Fibroblast of skin of right biceps (primary cell): ENCODE measurements at regions not wholly inside any gene's neighbourhood (a gene's known extent, or its start where the extent isn't known, plus 50 kb on each side); places are given as distances from the start of the nearest gene placed in this dataset.

Experiments used
- DNase-seq: peaks from one replicate; pipeline ENCODE4 v3.0.0-alpha.2; 2013

DNA sequence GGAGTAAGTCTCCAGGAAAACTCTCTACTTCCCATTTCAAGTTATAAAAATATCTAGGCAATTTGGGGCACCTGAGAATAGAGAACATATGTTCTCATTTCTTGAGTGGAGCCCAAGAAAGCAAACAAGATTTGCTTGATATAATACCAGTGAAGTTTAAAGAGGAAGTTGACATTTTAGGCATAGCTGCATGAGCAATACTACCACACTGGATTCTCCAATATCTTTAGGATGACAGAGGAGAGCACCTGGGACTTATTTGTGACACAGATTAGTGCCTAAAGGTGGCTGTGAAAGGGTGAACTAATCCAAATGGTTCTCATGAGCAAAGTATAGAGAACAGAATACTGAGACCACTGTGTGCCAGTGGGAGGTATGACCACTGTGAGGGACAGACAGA is 423.5 kb upstream of the RIOK2 start:
- DNase-seq: no peak

GRCh38 chr5:97608501-97608900 is 425.5 kb upstream of the RIOK2 start:
- no peak for DNase-seq

DNA sequence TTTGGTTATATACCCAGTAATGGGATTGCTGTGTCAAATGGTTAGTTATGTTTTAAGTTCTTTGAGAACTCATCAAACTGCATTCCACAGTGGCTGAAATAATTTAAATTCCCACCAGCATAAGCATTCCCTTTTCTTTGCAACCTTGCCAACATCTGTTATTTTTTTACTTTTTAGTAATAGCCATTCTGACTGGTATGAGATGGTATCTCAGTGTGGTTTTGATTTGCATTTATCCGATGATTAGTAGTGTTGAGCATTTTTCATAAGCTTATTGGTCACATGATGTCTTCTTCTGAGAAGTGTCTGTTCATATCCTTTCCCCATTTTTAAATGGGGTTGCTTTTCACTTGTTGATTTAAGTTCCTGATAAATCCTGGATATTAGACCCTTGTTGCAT is 435.7 kb upstream of the RIOK2 start:
- DNase-seq: peak; percentile 81

- DNase-seq: no peak
These were observed 440.4 kb upstream of the RIOK2 start for GRCh38 chr5:97623441-97623840.

- DNase-seq: no peak
These were observed 441.8 kb upstream of the RIOK2 start for GRCh38 chr5:97624886-97625285.

DNA sequence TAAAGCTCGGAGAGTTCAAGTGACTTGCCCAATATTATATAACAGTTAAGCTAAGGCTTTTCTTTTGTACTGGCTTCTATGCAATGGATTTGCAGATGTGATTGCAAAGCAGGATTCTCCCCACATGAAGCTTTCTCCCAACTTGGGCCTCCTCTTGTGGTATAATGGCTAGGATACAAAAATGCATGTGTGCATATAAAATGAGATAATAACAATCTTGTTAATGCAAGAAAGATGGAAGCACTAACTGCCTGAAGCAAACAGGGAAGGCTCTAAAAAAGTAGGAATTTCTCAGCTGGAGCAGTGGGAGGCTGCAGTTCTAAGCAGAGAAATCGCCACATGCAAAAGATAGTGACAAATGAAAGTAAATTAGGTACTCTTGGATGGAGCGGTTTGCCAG is 444.2 kb upstream of the RIOK2 start:
- no peak for DNase-seq

- DNase-seq: no peak
These were observed 445.0 kb upstream of the RIOK2 start for GRCh38 chr5:97628031-97628430.

GRCh38 chr5:97628807-97629206 is 445.8 kb upstream of the RIOK2 start:
- DNase-seq: no peak

- DNase-seq: peak; percentile 81
These were observed 446.2 kb upstream of the RIOK2 start for GRCh38 chr5:97629276-97629675.

- no peak for DNase-seq
These were observed 452.5 kb upstream of the RIOK2 start for GRCh38 chr5:97635553-97635952.

DNA sequence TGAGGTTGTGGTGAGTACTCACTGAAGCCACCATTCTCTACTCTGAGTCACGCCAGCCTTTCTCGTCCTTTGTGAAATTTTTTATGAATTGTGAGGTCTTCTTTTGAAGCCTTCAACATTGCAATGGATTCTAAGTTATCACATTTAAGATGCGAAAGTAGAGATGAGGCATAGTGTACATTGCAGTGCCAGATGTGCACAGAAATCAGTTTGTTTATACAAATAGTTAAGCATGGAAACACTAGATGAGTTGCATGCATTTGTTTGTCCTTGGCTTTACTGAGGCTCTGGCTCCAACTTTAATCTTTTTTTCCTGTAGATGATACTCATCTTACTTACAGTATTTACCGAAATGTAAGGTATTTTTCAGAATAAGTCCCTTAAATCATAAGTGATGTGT is 453.7 kb upstream of the RIOK2 start:
- no peak for DNase-seq

DNA sequence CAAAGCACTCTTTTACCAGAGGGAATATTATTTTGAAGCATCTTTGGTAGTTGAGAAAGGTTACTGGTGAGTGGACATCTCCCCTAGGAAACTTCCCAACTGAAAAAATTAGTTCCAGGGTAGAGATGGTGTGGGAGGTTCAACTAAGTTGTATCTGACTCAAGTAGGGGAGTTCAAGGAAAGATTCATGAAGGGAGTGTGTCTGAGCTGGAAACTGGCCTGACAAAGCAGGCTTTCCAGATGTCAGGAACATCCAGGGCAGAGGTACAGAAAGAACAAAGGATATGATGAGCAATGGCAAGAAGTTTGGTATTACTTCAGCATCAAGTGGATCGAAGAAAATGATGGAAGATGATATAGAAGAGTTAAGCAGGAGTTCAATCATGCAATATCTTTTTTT is 458.0 kb upstream of the RIOK2 start:
- DNase-seq: no peak

DNA sequence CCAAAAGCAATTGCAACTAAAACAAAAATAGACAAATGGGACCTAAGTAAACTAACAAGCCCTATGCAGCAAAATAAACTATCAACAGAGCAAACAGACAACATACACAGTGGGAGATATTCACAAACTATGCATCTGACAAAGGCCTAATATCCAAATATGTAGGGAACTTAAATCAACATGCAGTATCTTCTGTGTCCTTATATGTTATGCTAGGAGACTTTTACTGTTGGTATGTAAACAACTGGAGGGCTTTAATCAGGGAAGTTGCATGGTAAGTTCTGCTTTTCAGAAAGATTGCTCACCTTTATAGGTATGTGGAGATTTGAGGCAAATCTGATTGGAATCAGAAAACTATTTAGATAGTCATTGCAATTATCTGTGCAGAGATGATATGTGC is 461.2 kb upstream of the RIOK2 start:
- DNase-seq: no peak

- no peak for DNase-seq
These were observed 461.8 kb upstream of the RIOK2 start for GRCh38 chr5:97644896-97645295.

- DNase-seq: no peak
These were observed 474.2 kb upstream of the RIOK2 start for GRCh38 chr5:97657239-97657638.

DNA sequence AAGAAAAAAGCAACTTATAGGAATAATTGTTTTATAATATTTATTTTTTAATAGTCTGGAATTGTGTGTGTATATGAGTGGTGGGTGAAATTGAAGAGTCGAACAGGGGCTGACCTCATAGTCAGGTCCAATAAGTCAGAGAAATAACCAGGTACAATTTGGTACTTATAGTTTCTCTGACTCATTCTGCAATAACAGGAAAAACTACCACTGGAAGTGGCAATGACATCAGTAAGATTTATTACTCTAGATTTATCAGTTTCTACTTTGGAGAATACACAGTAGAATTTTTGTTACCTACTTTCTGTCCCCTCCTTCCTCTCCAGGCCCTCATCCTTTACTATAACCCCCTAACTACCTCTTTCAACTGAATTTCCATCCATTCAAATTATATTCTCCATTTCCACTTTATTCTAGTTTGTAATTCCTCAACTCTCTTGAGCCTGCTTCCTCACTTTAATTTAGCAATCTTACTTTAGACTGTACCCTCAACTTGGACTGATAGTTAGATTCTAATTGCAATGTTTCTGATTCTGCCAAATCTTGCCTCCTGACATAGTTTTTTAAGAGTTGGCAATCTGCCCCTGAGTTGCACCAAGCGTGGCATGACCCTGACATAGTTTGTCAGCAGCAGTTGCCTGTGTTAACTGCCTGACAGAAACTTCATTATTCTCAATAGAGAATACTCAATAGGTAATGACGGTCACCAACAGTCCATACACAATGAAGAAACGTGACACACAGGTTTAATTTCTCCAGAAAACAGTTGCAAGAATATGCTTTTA is 475.3 kb upstream of the RIOK2 start:
- no peak for DNase-seq

DNA sequence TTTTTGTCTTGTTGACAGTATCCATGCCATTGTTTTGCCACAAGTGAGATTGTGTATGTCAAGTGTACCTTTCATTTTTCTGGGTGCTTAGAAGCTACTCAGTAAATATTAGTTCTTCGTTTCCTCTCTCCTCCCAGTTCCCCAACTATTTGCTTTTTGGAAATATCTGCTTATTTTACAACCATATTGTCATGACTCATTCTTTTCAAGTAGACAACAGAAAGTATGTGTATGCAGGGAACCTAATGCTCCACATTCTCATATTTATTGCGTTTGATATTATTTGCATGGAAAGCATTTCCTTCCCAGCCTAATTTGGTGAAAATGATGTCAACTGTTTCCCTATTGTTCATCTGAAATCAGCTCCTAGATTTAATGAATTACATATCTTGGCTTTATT is 483.7 kb upstream of the RIOK2 start:
- no peak for DNase-seq

- peak; percentile 5 for DNase-seq
These were observed 487.4 kb upstream of the RIOK2 start for GRCh38 chr5:97670447-97670846.

- DNase-seq: no peak
These were observed 493.6 kb upstream of the RIOK2 start for GRCh38 chr5:97676608-97677007.

- DNase-seq: no peak
These were observed 511.0 kb upstream of the RIOK2 start for GRCh38 chr5:97694091-97694490.

GRCh38 chr5:97714424-97714823 is 531.4 kb upstream of the RIOK2 start:
- no peak for DNase-seq

DNA sequence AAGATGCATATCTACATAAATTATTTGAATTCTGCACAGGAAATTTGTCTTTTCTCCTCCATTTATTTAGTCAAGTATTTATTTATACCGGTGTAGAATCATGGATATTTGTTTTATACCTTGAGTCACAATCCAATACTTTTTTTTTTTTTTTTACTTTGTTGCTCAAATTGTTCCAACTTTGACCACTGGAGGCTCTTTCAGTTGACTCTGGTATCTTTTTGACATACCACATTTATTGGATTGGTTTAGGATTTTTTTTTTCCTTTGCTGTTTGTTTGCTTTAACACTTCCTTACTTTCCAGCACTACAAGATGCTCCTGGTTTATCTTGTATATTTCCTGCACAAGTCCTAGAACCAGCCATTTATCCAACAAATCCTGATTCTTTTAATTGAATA is 543.1 kb upstream of the RIOK2 start:
- DNase-seq: no peak

DNA sequence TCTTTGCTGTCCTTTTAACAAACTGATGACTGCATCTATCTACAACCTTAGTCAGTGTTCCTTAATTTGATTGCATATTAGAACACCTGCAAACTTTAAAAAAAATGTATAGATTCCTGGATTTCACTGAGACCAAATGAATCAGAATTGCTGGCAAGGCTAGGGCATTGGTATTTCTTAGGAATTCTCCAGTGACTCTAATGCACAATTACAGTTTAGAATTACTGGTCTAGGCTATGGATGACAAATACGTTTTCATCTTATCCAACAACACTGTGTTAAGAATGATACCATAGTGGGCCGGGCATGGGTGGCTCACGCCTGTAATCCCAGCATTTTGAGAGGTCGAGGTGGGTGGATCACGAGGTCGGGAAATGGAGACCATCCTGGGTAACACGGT is 545.9 kb upstream of the RIOK2 start:
- DNase-seq: peak; percentile 39

DNA sequence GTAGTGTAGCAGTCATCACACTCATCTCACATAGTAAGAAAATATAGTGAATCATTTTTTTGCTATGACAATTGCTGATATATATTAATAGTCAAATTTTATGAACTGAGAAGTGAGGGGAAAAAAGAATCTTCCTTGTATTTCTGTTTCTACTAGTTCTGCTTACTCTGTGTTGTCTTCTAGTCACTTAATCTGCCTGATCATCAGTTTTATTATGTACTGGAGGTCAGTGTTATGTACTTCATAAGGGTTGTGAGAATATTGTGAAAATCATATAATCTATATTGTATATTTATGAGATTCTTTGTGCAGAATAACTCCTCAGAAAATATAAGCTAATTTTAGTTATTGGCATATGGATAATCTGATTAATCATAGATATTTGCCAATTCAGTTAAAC is 546.9 kb upstream of the RIOK2 start:
- no peak for DNase-seq

DNA sequence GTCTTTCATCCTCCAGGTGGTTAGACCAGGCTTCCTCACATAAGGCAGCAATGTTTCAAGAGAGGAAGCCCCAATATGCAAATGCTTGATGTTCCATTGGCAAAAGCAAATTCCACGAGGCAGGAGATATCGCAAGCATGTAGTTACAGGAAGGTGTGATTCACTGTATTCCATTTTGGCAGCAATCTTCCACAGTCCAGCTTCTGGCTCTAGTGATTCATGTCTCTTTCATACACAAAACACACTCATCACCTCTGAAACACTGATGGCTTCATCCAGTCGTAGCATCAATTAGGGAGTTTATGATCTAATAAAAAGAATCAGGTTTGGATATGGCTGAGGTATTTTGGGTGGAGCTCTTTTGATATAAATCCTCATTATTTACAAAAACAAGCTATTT is 552.2 kb upstream of the RIOK2 start:
- DNase-seq: peak; percentile 91
